Choroid plexus epithelial cell (primary cell): ENCODE measurements at regions not wholly inside any gene's neighbourhood (a gene's known extent, or its start where the extent isn't known, plus 50 kb on each side); places are given as distances from the start of the nearest gene placed in this dataset.

Source experiments
- DNase-seq: peaks from one replicate; pipeline ENCODE4 v3.0.0-alpha.2; 2010; ENCODE audit warnings: low read depth
- H3K4me3 ChIP-seq: 2 replicates; pipeline ENCODE4 v1.5.1; 2011; ENCODE audit warnings: low read depth, mild to moderate bottlenecking, control low read depth, low read length, moderate library complexity
- CTCF ChIP-seq: conservative IDR thresholded peaks from 2 replicates; pipeline ENCODE4 v1.5.1; 2011; ENCODE audit warnings: low read depth, mild to moderate bottlenecking, control low read depth, inconsistent platforms, low read length, moderate library complexity

GRCh38 chr16:64700628-64701027, 421.2 kb downstream of the CDH11 start:
- DNase-seq: no peak
- no peak overlapping the region for H3K4me3 ChIP-seq
- TF ChIP-seq CTCF: no peak

GRCh38 chr16:64696866-64697265, 425.0 kb downstream of the CDH11 start:
- TF ChIP-seq CTCF: no peak
- no peak for DNase-seq
- no peak overlapping the region for H3K4me3 ChIP-seq

- DNase-seq: no peak
Observed at GRCh38 chr16:64695684-64696083, 426.2 kb downstream of the CDH11 start.

GRCh38 chr16:64693946-64694345, 427.9 kb downstream of the CDH11 start:
- no peak overlapping the region for H3K4me3 ChIP-seq
- peak; percentile 17 for DNase-seq
- TF ChIP-seq CTCF: no peak

More at GRCh38 chr16:64695684-64696083, 426.2 kb downstream of the CDH11 start:
- no peak overlapping the region for H3K4me3 ChIP-seq
- TF ChIP-seq CTCF: no peak

- no peak for DNase-seq
- TF ChIP-seq CTCF: no peak
- H3K4me3 ChIP-seq: no peak overlapping the region
Observed at GRCh38 chr16:64687786-64688185, 434.1 kb downstream of the CDH11 start.

- no peak for DNase-seq
- TF ChIP-seq CTCF: no peak
- H3K4me3 ChIP-seq: no peak overlapping the region
Observed at GRCh38 chr16:64687123-64687522, 434.7 kb downstream of the CDH11 start.

GRCh38 chr16:64679976-64680690, 441.7 kb downstream of the CDH11 start:
- no peak for TF ChIP-seq CTCF
- no peak overlapping the region for H3K4me3 ChIP-seq
- no peak for DNase-seq
